GM23338 (cell line): ENCODE measurements at regions not wholly inside any gene's neighbourhood (a gene's known extent, or its start where the extent isn't known, plus 50 kb on each side); places are given as distances from the start of the nearest gene placed in this dataset.

Source experiments
- CREB1 ChIP-seq: fragments of 250-450 bp; sonication (Bioruptor Pico); IDR thresholded peaks from 2 replicates; pipeline ENCODE4 v1.5.0; 2020; ENCODE audit warnings: low read depth, mild to moderate bottlenecking, moderate library complexity
- EZH2 ChIP-seq: fragments of 200-600 bp; sonication (generic); IDR thresholded peaks from one replicate; pipeline ENCODE4 v1.8.0; 2017; ENCODE audit warnings: antibody characterized with exemption, mild to moderate bottlenecking, low read depth; ENCODE audit not compliant: unreplicated experiment
- EZH2phosphoT487 ChIP-seq: fragments of 200-600 bp; sonication (generic); IDR thresholded peaks from one replicate; pipeline ENCODE4 v1.8.1; 2018; ENCODE audit warnings: antibody characterized with exemption; ENCODE audit not compliant: unreplicated experiment
- JUNB ChIP-seq: IDR thresholded peaks from one replicate; pipeline ENCODE4 v1.6.1; 2016; ENCODE audit warnings: antibody characterized with exemption; ENCODE audit not compliant: unreplicated experiment
- POLR2AphosphoS5 ChIP-seq: IDR thresholded peaks from 2 replicates; pipeline ENCODE4 v1.6.1; 2016; ENCODE audit warnings: antibody characterized with exemption, low read depth
- REST ChIP-seq: IDR thresholded peaks from one replicate; pipeline ENCODE4 v1.6.1; 2018; ENCODE audit warnings: antibody characterized with exemption; ENCODE audit not compliant: unreplicated experiment
- STAT1 ChIP-seq: IDR thresholded peaks from one replicate; pipeline ENCODE4 v1.6.1; 2016; ENCODE audit warnings: antibody characterized with exemption; ENCODE audit not compliant: unreplicated experiment
- ZNF114 ChIP-seq: fragments of 250-450 bp; sonication (Bioruptor Pico); IDR thresholded peaks from 2 replicates; pipeline ENCODE4 v1.5.0; 2020; ENCODE audit warnings: mild to moderate bottlenecking, moderate library complexity
- ZNF331 ChIP-seq: fragments of 250-450 bp; sonication (Bioruptor Pico); IDR thresholded peaks from 2 replicates; pipeline ENCODE4 v1.5.0; 2020; ENCODE audit warnings: low read depth, mild to moderate bottlenecking, moderate library complexity
- ZNF462 ChIP-seq: fragments of 250-450 bp; sonication (Bioruptor Pico); IDR thresholded peaks from 2 replicates; pipeline ENCODE4 v1.5.0; 2020; ENCODE audit warnings: mild to moderate bottlenecking, moderate library complexity
- TF ChIP-seq, protein P1 (sequence below), 2 experiments: fragments of 200-600 bp in 1 of 2; sonication (generic) in 1 of 2; conservative IDR thresholded peaks; 2 replicates each; pipeline versions ENCODE4 v1.5.1 to v1.6.1; 2016 to 2017; ENCODE audit warnings: antibody characterized with exemption in 2 of 2, low read depth in 2 of 2, mild to moderate bottlenecking in 2 of 2, moderate library complexity in 1 of 2

GRCh38 chr1:219113261-219113660 lies 60.4 kb upstream of the LYPLAL1 start:
- no peak for TF ChIP-seq POLR2AphosphoS5
- TF ChIP-seq, protein P1, sequence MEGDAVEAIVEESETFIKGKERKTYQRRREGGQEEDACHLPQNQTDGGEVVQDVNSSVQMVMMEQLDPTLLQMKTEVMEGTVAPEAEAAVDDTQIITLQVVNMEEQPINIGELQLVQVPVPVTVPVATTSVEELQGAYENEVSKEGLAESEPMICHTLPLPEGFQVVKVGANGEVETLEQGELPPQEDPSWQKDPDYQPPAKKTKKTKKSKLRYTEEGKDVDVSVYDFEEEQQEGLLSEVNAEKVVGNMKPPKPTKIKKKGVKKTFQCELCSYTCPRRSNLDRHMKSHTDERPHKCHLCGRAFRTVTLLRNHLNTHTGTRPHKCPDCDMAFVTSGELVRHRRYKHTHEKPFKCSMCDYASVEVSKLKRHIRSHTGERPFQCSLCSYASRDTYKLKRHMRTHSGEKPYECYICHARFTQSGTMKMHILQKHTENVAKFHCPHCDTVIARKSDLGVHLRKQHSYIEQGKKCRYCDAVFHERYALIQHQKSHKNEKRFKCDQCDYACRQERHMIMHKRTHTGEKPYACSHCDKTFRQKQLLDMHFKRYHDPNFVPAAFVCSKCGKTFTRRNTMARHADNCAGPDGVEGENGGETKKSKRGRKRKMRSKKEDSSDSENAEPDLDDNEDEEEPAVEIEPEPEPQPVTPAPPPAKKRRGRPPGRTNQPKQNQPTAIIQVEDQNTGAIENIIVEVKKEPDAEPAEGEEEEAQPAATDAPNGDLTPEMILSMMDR (conservative IDR thresholded peaks at IDR 0.05; ENCODE audit: low read depth in 2 of 2), result no peak
- TF ChIP-seq REST, result no peak
- no peak for TF ChIP-seq EZH2phosphoT487
- TF ChIP-seq CREB1 (CRISPR knock-in tag), result no peak
- TF ChIP-seq STAT1, result no peak
- TF ChIP-seq EZH2, result no peak
- no peak for TF ChIP-seq ZNF114 (CRISPR knock-in tag)
- TF ChIP-seq JUNB, result no peak
- no peak for TF ChIP-seq ZNF462 (CRISPR knock-in tag)
- no peak for TF ChIP-seq ZNF331 (CRISPR knock-in tag)
